Vagina (tissue), 2 donors: ENCODE measurements at regions not wholly inside any gene's neighbourhood (a gene's known extent, or its start where the extent isn't known, plus 50 kb on each side); places are given as distances from the start of the nearest gene placed in this dataset.

Source experiments
- CTCF ChIP-seq, 3 experiments: fragments of 450-650 bp in 2 of 3; fragments of 200-600 bp in 1 of 3; sonication (generic) in 1 of 3; IDR thresholded peaks; one replicate each; pipeline ENCODE4 v1.5.1; 2017 to 2019; ENCODE audit warnings: antibody characterized with exemption in 3 of 3, mild to moderate bottlenecking in 2 of 3, moderate library complexity in 2 of 3
- POLR2A ChIP-seq, 2 donors: fragments of 450-650 bp; IDR thresholded peaks; one replicate each; pipeline ENCODE4 v1.6.1; 2017; ENCODE audit warnings: antibody characterized with exemption in 2 of 2, mild to moderate bottlenecking in 2 of 2, moderate library complexity in 2 of 2
- POLR2AphosphoS5 ChIP-seq, 2 donors: sonication (generic); formaldehyde crosslinking; IDR thresholded peaks; one replicate each; pipeline ENCODE4 v1.9.0; 2017; ENCODE audit warnings: antibody characterized with exemption in 2 of 2, mild to moderate bottlenecking in 2 of 2, low read depth in 1 of 2; ENCODE audit not compliant: insufficient read depth in 1 of 2

GRCh38 chr12:33708935-33709334 lies 269.3 kb upstream of the SYT10 start:
- TF ChIP-seq CTCF (IDR thresholded peaks at IDR 0.05): no peak
- no peak for TF ChIP-seq POLR2AphosphoS5 (IDR thresholded peaks at IDR 0.05; ENCODE audit: insufficient read depth in 1 of 2, low read depth in 1 of 2)
- no peak for TF ChIP-seq POLR2A (IDR thresholded peaks at IDR 0.05)
